ENCODE measurements at regions not wholly inside any gene's neighbourhood (a gene's known extent, or its start where the extent isn't known, plus 50 kb on each side); places are given as distances from the start of the nearest gene placed in this dataset.

DNA sequence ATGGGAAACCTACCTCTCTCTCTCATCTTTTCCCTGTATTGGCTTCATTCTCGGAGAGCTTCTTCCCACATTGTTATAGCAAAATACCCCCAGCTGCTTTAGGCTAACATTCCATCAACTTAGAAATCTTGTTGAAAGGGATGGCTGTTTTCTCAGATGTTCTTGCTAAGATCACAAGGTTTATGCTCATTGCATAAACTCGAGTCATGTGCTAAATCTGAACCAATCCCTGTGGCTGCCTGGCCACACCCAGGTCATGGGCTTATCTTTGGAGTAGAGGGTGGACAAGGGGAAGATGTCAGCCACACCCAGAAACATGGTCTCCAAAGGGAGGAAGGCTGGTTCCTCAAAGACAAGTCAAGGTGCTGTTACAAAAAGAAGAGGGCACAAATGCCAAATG is 150.6 kb upstream of the UMPS start:
- Histone ChIP-seq H3K4me2 (ENCODE audit: insufficient read depth, low read length) (no peak overlapping the region), H3K79me2 (ENCODE audit: control insufficient read depth, insufficient read depth, low read length) (no peaks in the 10 kb centered on the region), H4K20me1 (replicated peaks; ENCODE audit: control insufficient read depth, extremely low read depth, insufficient read depth, low read length) (no peaks in the 10 kb centered on the region), H3K4me1 (ENCODE audit: control insufficient read depth, extremely low read depth, insufficient read depth, low read length) (no peaks in the 10 kb centered on the region), H2AFZ (ENCODE audit: low read depth, low read length) (no peak overlapping the region), H3K4me3 (replicated peaks in 1 of 3; ENCODE audit: insufficient read depth in 1 of 3, low read depth in 1 of 3, low read length in 3 of 3) (no peak overlapping the region), H3K27me3 (ENCODE audit: control insufficient read depth in 2 of 2, insufficient read depth in 2 of 2, low read length in 2 of 2) (peaks cover 2 to 4% of the 10 kb centered on the region in 2 experiments), H3K9ac (replicated peaks; ENCODE audit: extremely low read depth, insufficient read depth, low read length) (no peak overlapping the region), H3K9me1 (replicated peaks; ENCODE audit: control insufficient read depth, extremely low read depth, insufficient read depth, low read length) (no peaks in the 10 kb centered on the region), H3K27ac (ENCODE audit: insufficient read depth, low read depth, low read length) (no peak overlapping the region), H3K9me3 (replicated peaks; ENCODE audit: control insufficient read depth, insufficient read depth, low read length) (no peaks in the 10 kb centered on the region), H3K36me3 (ENCODE audit: control insufficient read depth in 2 of 2, extremely low read depth in 1 of 2, insufficient read depth in 2 of 2, low read length in 2 of 2) (no peaks in the 10 kb centered on the region)
- intact Hi-C loops (cut with micrococcal nuclease) (no loop called here), dilution Hi-C loops (cut with MboI; ENCODE audit: extremely low pct_ligation_motif_present, low sequenced_read_pairs) (no loop called here)
- FAIRE-seq (no peak), DNase-seq (ENCODE audit: low read depth, low spot score) (no peak)
- BruUV-seq (replicated peaks) = no TSS peak
- CTCF ChIA-PET = no interaction called here
- TF ChIP-seq, protein P1, sequence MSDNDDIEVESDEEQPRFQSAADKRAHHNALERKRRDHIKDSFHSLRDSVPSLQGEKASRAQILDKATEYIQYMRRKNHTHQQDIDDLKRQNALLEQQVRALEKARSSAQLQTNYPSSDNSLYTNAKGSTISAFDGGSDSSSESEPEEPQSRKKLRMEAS (IDR thresholded peaks at IDR 0.05; ENCODE audit: insufficient read depth, insufficient read length) = no peak
- POLR2A ChIA-PET = no interaction called here

DNA sequence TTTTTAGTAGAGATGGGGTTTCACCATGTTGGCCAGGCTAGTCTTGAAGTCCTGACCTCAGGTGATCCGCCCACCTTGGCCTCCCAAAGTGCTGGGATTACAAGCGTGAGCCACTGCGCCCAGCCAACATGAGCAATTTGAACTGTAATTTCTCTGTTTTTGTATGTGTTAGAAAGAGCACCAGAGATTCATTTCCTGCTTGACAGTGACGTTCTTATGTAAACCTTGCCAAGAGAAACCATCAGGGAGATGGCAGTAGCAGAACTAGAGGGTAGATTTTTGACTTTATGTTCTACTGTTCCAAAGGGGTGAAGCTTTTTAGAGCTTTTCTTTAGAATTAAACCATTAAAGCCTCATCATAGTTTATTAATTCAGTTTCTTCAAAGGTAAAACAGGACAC is 148.1 kb upstream of the UMPS start:
- Histone ChIP-seq H3K27me3 (ENCODE audit: control insufficient read depth in 2 of 2, insufficient read depth in 2 of 2, low read length in 2 of 2) (peaks cover 19 to 20% of the 10 kb centered on the region in 2 experiments), H3K4me2 (ENCODE audit: insufficient read depth, low read length) (no peak overlapping the region), H4K20me1 (replicated peaks; ENCODE audit: control insufficient read depth, extremely low read depth, insufficient read depth, low read length) (no peaks in the 10 kb centered on the region), H3K79me2 (ENCODE audit: control insufficient read depth, insufficient read depth, low read length) (no peaks in the 10 kb centered on the region), H3K4me3 (replicated peaks in 1 of 3; ENCODE audit: insufficient read depth in 1 of 3, low read depth in 1 of 3, low read length in 3 of 3) (no peak overlapping the region), H3K36me3 (ENCODE audit: control insufficient read depth in 2 of 2, extremely low read depth in 1 of 2, insufficient read depth in 2 of 2, low read length in 2 of 2) (no peaks in the 10 kb centered on the region), H2AFZ (ENCODE audit: low read depth, low read length) (no peak overlapping the region), H3K9me3 (replicated peaks; ENCODE audit: control insufficient read depth, insufficient read depth, low read length) (no peaks in the 10 kb centered on the region), H3K4me1 (ENCODE audit: control insufficient read depth, extremely low read depth, insufficient read depth, low read length) (no peaks in the 10 kb centered on the region), H3K27ac (ENCODE audit: insufficient read depth, low read depth, low read length) (no peak overlapping the region), H3K9ac (replicated peaks; ENCODE audit: extremely low read depth, insufficient read depth, low read length) (no peak overlapping the region), H3K9me1 (replicated peaks; ENCODE audit: control insufficient read depth, extremely low read depth, insufficient read depth, low read length) (no peaks in the 10 kb centered on the region)
- intact Hi-C loops (cut with micrococcal nuclease) = no loop called here
- BruUV-seq (replicated peaks) = no TSS peak
- FAIRE-seq = no peak
- TF ChIP-seq POLR2A (IDR thresholded peaks at IDR 0.05; ENCODE audit: low read depth, low read length) (no peak), JUN (IDR thresholded peaks at IDR 0.05; ENCODE audit: borderline replicate concordance, insufficient read depth, insufficient read length, low read depth) (no peak), GATA2 (IDR thresholded peaks at IDR 0.05; ENCODE audit: insufficient read depth, insufficient read length, low read depth, low read length) (no peak), FOS (IDR thresholded peaks at IDR 0.05; ENCODE audit: borderline replicate concordance, insufficient read depth, low read length) (no peak), CTCF (IDR thresholded peaks at IDR 0.05; ENCODE audit: extremely low read depth in 1 of 2, insufficient read depth in 1 of 2, low read depth in 1 of 2, low read length in 2 of 2) (no peak)
- TF ChIP-seq, protein P1 (IDR thresholded peaks at IDR 0.05; ENCODE audit: insufficient read depth, insufficient read length) = no peak
- ChIA-PET CTCF (no interaction called here), POLR2A (no interaction called here)
- DNase-seq (ENCODE audit: low read depth, low spot score) = no peak
- dilution Hi-C loops (cut with MboI; ENCODE audit: extremely low pct_ligation_motif_present, low sequenced_read_pairs) = no loop called here
